Keratinocyte (primary cell): ENCODE measurements at regions not wholly inside any gene's neighbourhood (a gene's known extent, or its start where the extent isn't known, plus 50 kb on each side); places are given as distances from the start of the nearest gene placed in this dataset.

Source experiments
- DNase-seq: peaks from one replicate; pipeline ENCODE4 v3.0.0-alpha.2; 2011; ENCODE audit warnings: low read depth, missing footprints, low spot score
- FAIRE-seq: peaks from 2 replicates; lab custom pipeline; 2011; peaks lifted over from hg19 to GRCh38; lab: Jason Lieb, UNC
- H2AFZ ChIP-seq: 2 replicates; pipeline ENCODE4 v1.6.0; 2012; ENCODE audit warnings: low read length, control low read depth, inconsistent platforms; ENCODE audit not compliant: control insufficient read depth
- H3K27ac ChIP-seq: 2 replicates; pipeline ENCODE4 v1.5.1; 2011; ENCODE audit warnings: low read length; ENCODE audit not compliant: control insufficient read depth, insufficient read depth
- H3K27me3 ChIP-seq: 3 replicates; pipeline ENCODE4 v1.6.0; 2011; ENCODE audit warnings: low read length; ENCODE audit not compliant: control insufficient read depth, insufficient read depth; ENCODE audit errors: extremely low read depth
- H3K36me3 ChIP-seq, 2 experiments: 2 replicates in 1 of 2; 3 replicates in 1 of 2; pipeline ENCODE4 v1.5.1; 2011; ENCODE audit warnings: low read length in 2 of 2, mild to moderate bottlenecking in 1 of 2; ENCODE audit not compliant: control insufficient read depth in 2 of 2, insufficient read depth in 2 of 2; ENCODE audit errors: extremely low read depth in 1 of 2
- H3K4me1 ChIP-seq: 3 replicates; pipeline ENCODE4 v1.5.1; 2011; ENCODE audit warnings: low read length; ENCODE audit not compliant: control insufficient read depth, insufficient read depth; ENCODE audit errors: extremely low read depth
- H3K4me2 ChIP-seq: 3 replicates; pipeline ENCODE4 v1.6.0; 2011; ENCODE audit warnings: low read depth, low read length; ENCODE audit not compliant: control insufficient read depth, insufficient read depth; ENCODE audit errors: extremely low read depth
- H3K4me3 ChIP-seq, 3 experiments: fragments of 200-600 bp in 1 of 3; sonication (generic) in 1 of 3; 2 replicates in 2 of 3; 3 replicates in 1 of 3; pipeline ENCODE4 v1.5.1; 2011 to 2016; ENCODE audit warnings: low read length in 3 of 3, mild to moderate bottlenecking in 3 of 3, control low read depth in 2 of 3, inconsistent platforms in 1 of 3, low read depth in 1 of 3, mixed read lengths in 1 of 3, mixed run types in 1 of 3, moderate library complexity in 1 of 3; ENCODE audit not compliant: control insufficient read depth in 2 of 3, insufficient read depth in 2 of 3; ENCODE audit errors: extremely low read depth in 1 of 3
- H3K79me2 ChIP-seq: 2 replicates; pipeline ENCODE4 v1.6.0; 2012; ENCODE audit warnings: low read length; ENCODE audit not compliant: control insufficient read depth, insufficient read depth
- H3K9ac ChIP-seq: 3 replicates; pipeline ENCODE4 v1.6.0; 2011; ENCODE audit warnings: low read length; ENCODE audit not compliant: control insufficient read depth, insufficient read depth; ENCODE audit errors: extremely low read depth
- H3K9me1 ChIP-seq: 3 replicates; pipeline ENCODE4 v1.6.0; 2011; ENCODE audit warnings: low read length; ENCODE audit not compliant: control insufficient read depth, insufficient read depth; ENCODE audit errors: extremely low read depth
- H3K9me3 ChIP-seq: 2 replicates; pipeline ENCODE4 v1.5.1; 2012; ENCODE audit warnings: low read depth, low read length; ENCODE audit not compliant: control insufficient read depth
- H4K20me1 ChIP-seq: 3 replicates; pipeline ENCODE4 v1.6.0; 2011; ENCODE audit warnings: low read length; ENCODE audit not compliant: control insufficient read depth, insufficient read depth; ENCODE audit errors: extremely low read depth
- EZH2 ChIP-seq: IDR thresholded peaks from one replicate; pipeline ENCODE4 v1.6.1; 2012; ENCODE audit warnings: inconsistent platforms, mild to moderate bottlenecking, low read length, moderate library complexity
- dilution Hi-C: fragments of 300-500 bp; cut with MboI; formaldehyde crosslinking; loops from one replicate; pipeline ENCODE4 v1.7.0; 2020; ENCODE audit warnings: low sequenced_read_pairs; ENCODE audit not compliant: extremely low pct_ligation_motif_present
- TF ChIP-seq, protein P1 (sequence below), 3 experiments: IDR thresholded peaks in 1 of 3; conservative IDR thresholded peaks in 1 of 3; optimal IDR thresholded peaks in 1 of 3; 2 replicates in 2 of 3; 3 replicates in 1 of 3; pipeline versions ENCODE3 to v1.5.1; 2011; ENCODE audit warnings: low read length in 3 of 3, mild to moderate bottlenecking in 3 of 3, moderate library complexity in 2 of 3, control low read depth in 1 of 3, inconsistent platforms in 1 of 3; ENCODE audit not compliant: insufficient read depth in 2 of 3; ENCODE audit errors: extremely low read depth in 1 of 3

DNA sequence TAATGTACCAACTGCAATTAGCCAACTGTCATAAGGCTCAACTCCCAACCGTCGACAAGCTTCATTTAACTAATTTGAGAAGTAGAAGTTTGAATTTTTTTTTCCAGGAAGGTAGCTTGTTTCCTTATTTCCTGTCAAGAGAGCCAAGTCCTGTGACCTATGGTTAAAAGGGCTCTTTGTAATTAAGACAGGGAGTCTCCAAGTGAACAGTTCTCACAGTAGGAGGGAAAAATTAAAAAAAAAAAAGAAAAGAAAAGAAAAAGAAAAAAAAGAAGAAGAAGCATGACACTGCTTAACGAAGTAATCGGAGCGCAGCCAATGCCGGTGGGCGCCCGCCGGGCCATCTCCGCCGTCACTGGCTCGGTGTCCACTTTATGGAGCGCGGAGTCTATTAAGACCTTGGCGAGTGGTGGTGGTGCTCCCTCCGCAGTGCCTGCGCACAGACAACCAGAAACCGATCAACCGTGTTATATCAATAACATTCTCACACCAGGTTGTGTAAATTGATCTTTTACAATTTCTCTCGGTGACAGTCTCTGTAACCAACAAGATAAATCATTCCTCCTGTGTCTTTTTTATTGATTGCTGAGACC is 197.2 kb upstream of the POU3F3 start:
- dilution Hi-C loops = no loop called here
- Histone ChIP-seq H3K4me2 (no peak overlapping the region), H3K4me1 (no peaks in the 10 kb centered on the region), H4K20me1 (no peaks in the 10 kb centered on the region), H3K9me3 (no peaks in the 10 kb centered on the region), H3K36me3 (no peaks in the 10 kb centered on the region), H3K9ac (no peak overlapping the region), H3K9me1 (no peaks in the 10 kb centered on the region), H2AFZ (no peak overlapping the region), H3K27me3 (peaks cover 12% of the 10 kb centered on the region), H3K27ac (no peak overlapping the region), H3K79me2 (no peaks in the 10 kb centered on the region), H3K4me3 (no peak overlapping the region)
- no peak for TF ChIP-seq EZH2
- TF ChIP-seq, protein P1, sequence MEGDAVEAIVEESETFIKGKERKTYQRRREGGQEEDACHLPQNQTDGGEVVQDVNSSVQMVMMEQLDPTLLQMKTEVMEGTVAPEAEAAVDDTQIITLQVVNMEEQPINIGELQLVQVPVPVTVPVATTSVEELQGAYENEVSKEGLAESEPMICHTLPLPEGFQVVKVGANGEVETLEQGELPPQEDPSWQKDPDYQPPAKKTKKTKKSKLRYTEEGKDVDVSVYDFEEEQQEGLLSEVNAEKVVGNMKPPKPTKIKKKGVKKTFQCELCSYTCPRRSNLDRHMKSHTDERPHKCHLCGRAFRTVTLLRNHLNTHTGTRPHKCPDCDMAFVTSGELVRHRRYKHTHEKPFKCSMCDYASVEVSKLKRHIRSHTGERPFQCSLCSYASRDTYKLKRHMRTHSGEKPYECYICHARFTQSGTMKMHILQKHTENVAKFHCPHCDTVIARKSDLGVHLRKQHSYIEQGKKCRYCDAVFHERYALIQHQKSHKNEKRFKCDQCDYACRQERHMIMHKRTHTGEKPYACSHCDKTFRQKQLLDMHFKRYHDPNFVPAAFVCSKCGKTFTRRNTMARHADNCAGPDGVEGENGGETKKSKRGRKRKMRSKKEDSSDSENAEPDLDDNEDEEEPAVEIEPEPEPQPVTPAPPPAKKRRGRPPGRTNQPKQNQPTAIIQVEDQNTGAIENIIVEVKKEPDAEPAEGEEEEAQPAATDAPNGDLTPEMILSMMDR (optimal IDR thresholded peaks at IDR 0.05 in 1 of 3, IDR thresholded peaks at IDR 0.05 in 1 of 3, conservative IDR thresholded peaks at IDR 0.05 in 1 of 3; ENCODE audit: extremely low read depth in 1 of 3, insufficient read depth in 2 of 3, low read length in 3 of 3) = no peak
- DNase-seq = no peak
- no peak for FAIRE-seq

DNA sequence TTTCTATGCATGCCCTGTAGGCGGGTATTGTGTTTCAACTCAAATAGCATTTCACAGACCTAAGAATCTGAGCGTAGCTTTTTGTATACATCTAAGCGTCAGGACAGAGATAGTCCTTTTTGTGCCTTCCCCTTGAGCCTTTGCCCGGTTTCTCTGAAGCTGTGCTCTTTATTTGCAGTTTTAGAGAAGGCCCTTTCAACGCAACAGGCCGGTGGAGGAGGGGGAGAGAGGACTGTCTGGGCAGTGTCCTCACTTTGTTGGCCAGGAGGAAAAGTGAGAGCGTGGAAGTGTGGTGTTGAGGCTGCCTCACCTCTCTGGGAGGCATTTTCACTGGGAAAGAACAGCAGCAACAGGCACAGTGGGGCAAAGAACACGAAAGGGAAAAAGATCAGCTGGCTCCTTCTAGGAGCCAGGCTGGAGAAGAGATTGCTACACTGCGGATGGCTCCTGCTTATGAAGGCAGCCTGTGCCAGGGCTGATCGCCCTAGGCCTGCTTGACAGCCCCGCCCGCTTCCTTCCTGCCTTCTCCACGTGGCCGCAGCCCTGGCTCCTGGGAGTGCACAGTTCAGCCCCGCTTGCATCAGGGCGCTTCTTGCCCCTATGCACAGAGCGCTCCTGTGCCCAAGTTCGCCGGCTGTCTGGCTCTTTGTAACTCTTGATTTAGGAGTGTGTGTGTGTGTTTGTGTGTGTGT is 195.6 kb upstream of the POU3F3 start:
- no peaks in the 10 kb centered on the region for H4K20me1 ChIP-seq
- H3K4me2 ChIP-seq = no peak overlapping the region
- DNase-seq (no peak), FAIRE-seq (no peak)
- H3K4me3 ChIP-seq = no peak overlapping the region
- dilution Hi-C loops = no loop called here
- H3K36me3 ChIP-seq = no peaks in the 10 kb centered on the region
- H3K9me3 ChIP-seq = no peaks in the 10 kb centered on the region
- no peak overlapping the region for H3K27ac ChIP-seq
- H3K27me3 ChIP-seq = peaks cover 12% of the 10 kb centered on the region
- H3K9ac ChIP-seq = no peak overlapping the region
- no peak overlapping the region for H2AFZ ChIP-seq
- H3K79me2 ChIP-seq = no peaks in the 10 kb centered on the region
- TF ChIP-seq EZH2 = peak; percentile 38
- TF ChIP-seq, protein P1 (optimal IDR thresholded peaks at IDR 0.05 in 1 of 3, IDR thresholded peaks at IDR 0.05 in 1 of 3, conservative IDR thresholded peaks at IDR 0.05 in 1 of 3; ENCODE audit: extremely low read depth in 1 of 3, insufficient read depth in 2 of 3, low read length in 3 of 3) = no peak
- H3K4me1 ChIP-seq = no peaks in the 10 kb centered on the region
- no peaks in the 10 kb centered on the region for H3K9me1 ChIP-seq
